LNCaP clone FGC (cell line): ENCODE measurements at regions not wholly inside any gene's neighbourhood (a gene's known extent, or its start where the extent isn't known, plus 50 kb on each side); places are given as distances from the start of the nearest gene placed in this dataset.

Experiments
- DNase-seq: peaks from one replicate; pipeline ENCODE4 v3.0.0-alpha.2; 2011; ENCODE audit warnings: low read depth
- H3K4me3 ChIP-seq: 2 replicates; pipeline ENCODE4 v1.5.1; 2011; ENCODE audit warnings: mild to moderate bottlenecking, low read depth, low read length, control low read depth
- TF ChIP-seq, protein P1 (sequence below): IDR thresholded peaks from 2 replicates; pipeline ENCODE4 v1.5.1; 2012; ENCODE audit warnings: mild to moderate bottlenecking; ENCODE audit not compliant: control insufficient read depth, insufficient read depth; ENCODE audit errors: extremely low read depth

GRCh38 chr4:126250006-126250405 lies 935.3 kb downstream of the FAT4 start:
- DNase-seq: no peak

DNA sequence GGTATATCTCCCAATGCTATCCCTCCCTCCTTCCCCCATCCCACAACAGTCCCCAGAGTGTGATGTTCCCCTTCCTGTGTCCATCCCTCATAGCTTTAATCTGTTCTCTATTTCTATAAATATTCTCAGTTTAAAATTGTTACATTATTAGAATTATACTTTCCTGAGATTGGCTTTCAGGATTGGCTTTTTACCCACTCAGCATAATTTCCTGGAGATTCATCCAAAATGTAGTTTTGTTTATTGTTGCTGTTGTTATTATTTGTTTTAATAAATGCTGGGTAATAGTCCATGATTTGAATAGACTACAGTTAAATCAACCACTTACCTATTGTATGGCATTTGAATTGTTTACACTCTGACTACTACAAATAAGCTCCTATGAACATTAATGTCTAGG lies 936.4 kb downstream of the FAT4 start:
- TF ChIP-seq, protein P1, sequence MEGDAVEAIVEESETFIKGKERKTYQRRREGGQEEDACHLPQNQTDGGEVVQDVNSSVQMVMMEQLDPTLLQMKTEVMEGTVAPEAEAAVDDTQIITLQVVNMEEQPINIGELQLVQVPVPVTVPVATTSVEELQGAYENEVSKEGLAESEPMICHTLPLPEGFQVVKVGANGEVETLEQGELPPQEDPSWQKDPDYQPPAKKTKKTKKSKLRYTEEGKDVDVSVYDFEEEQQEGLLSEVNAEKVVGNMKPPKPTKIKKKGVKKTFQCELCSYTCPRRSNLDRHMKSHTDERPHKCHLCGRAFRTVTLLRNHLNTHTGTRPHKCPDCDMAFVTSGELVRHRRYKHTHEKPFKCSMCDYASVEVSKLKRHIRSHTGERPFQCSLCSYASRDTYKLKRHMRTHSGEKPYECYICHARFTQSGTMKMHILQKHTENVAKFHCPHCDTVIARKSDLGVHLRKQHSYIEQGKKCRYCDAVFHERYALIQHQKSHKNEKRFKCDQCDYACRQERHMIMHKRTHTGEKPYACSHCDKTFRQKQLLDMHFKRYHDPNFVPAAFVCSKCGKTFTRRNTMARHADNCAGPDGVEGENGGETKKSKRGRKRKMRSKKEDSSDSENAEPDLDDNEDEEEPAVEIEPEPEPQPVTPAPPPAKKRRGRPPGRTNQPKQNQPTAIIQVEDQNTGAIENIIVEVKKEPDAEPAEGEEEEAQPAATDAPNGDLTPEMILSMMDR: no peak
- no peak overlapping the region for H3K4me3 ChIP-seq

More at GRCh38 chr4:126250006-126250405, 935.3 kb downstream of the FAT4 start:
- TF ChIP-seq, protein P1: no peak
- H3K4me3 ChIP-seq: no peak overlapping the region

DNA sequence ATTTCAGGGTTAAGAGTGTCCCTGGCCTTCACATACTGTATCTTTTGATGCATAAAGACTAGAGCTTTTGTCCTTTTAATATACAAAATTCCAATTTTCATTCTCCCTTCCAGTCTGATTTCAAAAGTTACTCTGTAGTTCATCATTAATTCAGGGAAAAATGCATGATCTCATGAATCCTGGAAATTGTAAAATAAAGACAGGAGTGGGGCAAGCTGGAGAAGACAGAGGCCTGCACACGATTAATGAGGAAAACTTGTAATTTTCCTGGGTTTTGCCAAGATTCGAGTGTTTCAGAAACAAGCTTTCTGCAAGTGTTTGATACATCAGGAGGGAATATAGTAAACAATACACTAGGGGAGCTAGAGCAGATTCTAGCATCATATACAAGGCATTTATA lies 947.9 kb downstream of the FAT4 start:
- TF ChIP-seq, protein P1: no peak
- no peak overlapping the region for H3K4me3 ChIP-seq
- DNase-seq: no peak

More for the DNA sequence above, 936.4 kb downstream of the FAT4 start:
- no peak for DNase-seq

DNA sequence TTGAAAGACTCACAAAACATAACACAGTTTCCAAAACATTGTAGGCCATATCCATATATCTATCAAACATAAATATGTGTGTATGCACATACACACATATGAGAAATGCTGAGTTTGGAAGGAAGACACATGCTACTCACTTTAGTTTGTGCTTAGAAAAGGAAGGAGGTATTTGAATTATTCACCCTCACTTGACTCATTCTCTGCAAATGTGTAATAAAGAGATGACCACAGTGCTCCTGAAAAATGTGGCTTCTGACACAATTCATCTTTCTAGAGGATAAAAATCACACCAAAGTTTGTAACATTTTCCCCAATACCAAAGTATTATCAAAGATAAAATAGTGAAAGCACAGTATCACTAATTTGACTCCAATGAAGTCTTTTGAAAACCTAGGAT lies 950.1 kb downstream of the FAT4 start:
- TF ChIP-seq, protein P1: no peak
- DNase-seq: no peak
- no peak overlapping the region for H3K4me3 ChIP-seq

GRCh38 chr4:126265888-126266287 lies 951.1 kb downstream of the FAT4 start:
- TF ChIP-seq, protein P1: no peak
- no peak for DNase-seq
- H3K4me3 ChIP-seq: no peak overlapping the region

DNA sequence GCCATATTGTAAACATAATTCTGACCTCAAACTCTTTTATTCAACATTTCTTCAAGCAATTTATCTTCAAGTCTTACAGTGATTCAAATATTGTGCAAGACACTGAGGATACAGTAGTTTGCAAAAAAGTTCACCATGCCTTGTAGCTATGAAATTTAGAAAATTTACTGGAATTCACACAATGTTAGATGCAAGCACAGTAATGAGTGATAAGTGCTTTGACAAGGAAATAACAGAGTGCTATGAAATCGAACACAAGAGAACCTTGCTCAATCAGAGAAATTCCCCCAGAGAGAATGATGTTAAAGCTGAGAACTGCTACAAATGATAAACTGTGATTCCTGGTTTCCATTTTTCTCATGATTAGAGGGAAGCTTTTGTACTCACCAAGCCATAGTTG lies 952.9 kb downstream of the FAT4 start:
- DNase-seq: no peak
- TF ChIP-seq, protein P1: no peak
- no peak overlapping the region for H3K4me3 ChIP-seq

GRCh38 chr4:126268106-126268505 lies 953.4 kb downstream of the FAT4 start:
- DNase-seq: no peak
- TF ChIP-seq, protein P1: no peak
- no peak overlapping the region for H3K4me3 ChIP-seq
